HepG2 (cell line): ENCODE measurements at regions not wholly inside any gene's neighbourhood (a gene's known extent, or its start where the extent isn't known, plus 50 kb on each side); places are given as distances from the start of the nearest gene placed in this dataset.

Experiments
- CEBPZ ChIP-seq: IDR thresholded peaks from 2 replicates; pipeline ENCODE4 v1.6.1; 2012; ENCODE audit warnings: low read length, improper control_type of control experiment
- DPF2 ChIP-seq: sonication (generic); formaldehyde crosslinking; IDR thresholded peaks from 2 replicates; pipeline ENCODE4 v1.4.0; 2020; ENCODE audit warnings: mild to moderate bottlenecking, low read depth, missing genetic modification reagents, borderline replicate concordance
- MATR3 ChIP-seq: sonication (generic); formaldehyde crosslinking; IDR thresholded peaks from 2 replicates; pipeline ENCODE4 v1.4.0; 2020; ENCODE audit warnings: missing genetic modification reagents
- RNF2 ChIP-seq: fragments of 450-650 bp; conservative IDR thresholded peaks from 2 replicates; pipeline ENCODE4 v1.6.1; 2016; ENCODE audit warnings: low read depth
- TBL1XR1 ChIP-seq: fragments of 150-350 bp; IDR thresholded peaks from 2 replicates; pipeline ENCODE4 v1.6.1; 2014; ENCODE audit warnings: borderline replicate concordance, low read length; ENCODE audit not compliant: partially characterized antibody
- ZBTB14 ChIP-seq: sonication (generic); formaldehyde crosslinking; IDR thresholded peaks from 2 replicates; pipeline ENCODE4 v1.4.0; 2020; ENCODE audit warnings: missing genetic modification reagents
- TF ChIP-seq, protein P1 (sequence below): sonication (generic); formaldehyde crosslinking; IDR thresholded peaks from 2 replicates; pipeline ENCODE4 v1.5.0; 2020; ENCODE audit warnings: mild to moderate bottlenecking, missing genetic modification reagents
- TF ChIP-seq, protein P2 (sequence below): sonication (generic); formaldehyde crosslinking; conservative IDR thresholded peaks from 2 replicates; pipeline ENCODE4 v1.8.0; 2022; ENCODE audit warnings: mild to moderate bottlenecking, moderate library complexity, missing genetic modification reagents

DNA sequence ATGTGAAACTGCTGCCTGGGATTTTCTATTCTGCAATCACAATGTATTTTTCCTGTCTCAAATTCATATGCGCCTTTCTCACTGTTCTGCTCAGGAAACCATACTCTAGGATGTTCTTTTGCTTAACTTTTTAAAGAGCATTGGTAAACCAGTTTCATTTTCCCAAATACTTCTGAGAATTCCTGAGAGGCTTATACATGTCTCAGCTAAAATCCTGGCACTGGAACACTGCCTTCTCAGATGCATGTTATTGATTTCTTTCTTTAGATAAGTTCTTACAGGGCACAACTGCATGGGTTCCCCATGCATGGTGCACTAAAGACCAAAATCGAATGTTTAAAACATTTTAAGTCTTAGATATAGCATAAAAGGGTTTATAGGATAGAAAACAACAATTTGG is 178.3 kb upstream of the PLSCR5 start (continued):
- TF ChIP-seq, protein P1, sequence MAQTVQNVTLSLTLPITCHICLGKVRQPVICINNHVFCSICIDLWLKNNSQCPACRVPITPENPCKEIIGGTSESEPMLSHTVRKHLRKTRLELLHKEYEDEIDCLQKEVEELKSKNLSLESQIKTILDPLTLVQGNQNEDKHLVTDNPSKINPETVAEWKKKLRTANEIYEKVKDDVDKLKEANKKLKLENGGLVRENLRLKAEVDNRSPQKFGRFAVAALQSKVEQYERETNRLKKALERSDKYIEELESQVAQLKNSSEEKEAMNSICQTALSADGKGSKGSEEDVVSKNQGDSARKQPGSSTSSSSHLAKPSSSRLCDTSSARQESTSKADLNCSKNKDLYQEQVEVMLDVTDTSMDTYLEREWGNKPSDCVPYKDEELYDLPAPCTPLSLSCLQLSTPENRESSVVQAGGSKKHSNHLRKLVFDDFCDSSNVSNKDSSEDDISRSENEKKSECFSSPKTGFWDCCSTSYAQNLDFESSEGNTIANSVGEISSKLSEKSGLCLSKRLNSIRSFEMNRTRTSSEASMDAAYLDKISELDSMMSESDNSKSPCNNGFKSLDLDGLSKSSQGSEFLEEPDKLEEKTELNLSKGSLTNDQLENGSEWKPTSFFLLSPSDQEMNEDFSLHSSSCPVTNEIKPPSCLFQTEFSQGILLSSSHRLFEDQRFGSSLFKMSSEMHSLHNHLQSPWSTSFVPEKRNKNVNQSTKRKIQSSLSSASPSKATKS (CRISPR knock-in tag): no peak
- TF ChIP-seq CEBPZ (no peak), DPF2 (no peak), TBL1XR1 (no peak), RNF2 (no peak), MATR3 (CRISPR knock-in tag) (no peak), ZBTB14 (no peak)
- TF ChIP-seq, protein P2, sequence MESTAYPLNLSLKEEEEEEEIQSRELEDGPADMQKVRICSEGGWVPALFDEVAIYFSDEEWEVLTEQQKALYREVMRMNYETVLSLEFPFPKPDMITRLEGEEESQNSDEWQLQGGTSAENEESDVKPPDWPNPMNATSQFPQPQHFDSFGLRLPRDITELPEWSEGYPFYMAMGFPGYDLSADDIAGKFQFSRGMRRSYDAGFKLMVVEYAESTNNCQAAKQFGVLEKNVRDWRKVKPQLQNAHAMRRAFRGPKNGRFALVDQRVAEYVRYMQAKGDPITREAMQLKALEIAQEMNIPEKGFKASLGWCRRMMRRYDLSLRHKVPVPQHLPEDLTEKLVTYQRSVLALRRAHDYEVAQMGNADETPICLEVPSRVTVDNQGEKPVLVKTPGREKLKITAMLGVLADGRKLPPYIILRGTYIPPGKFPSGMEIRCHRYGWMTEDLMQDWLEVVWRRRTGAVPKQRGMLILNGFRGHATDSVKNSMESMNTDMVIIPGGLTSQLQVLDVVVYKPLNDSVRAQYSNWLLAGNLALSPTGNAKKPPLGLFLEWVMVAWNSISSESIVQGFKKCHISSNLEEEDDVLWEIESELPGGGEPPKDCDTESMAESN (CRISPR knock-in tag): no peak
